ENCODE measurements at regions not wholly inside any gene's neighbourhood (a gene's known extent, or its start where the extent isn't known, plus 50 kb on each side); places are given as distances from the start of the nearest gene placed in this dataset.

- 64% methylated on average over 4 of the region's 4 CpGs for WGBS
- Histone ChIP-seq H3K4me1 (replicated peaks) (no peaks in the 10 kb centered on the region), H3K9me3 (no peaks in the 10 kb centered on the region), H3K27ac (no peak overlapping the region), H3K36me3 (no peaks in the 10 kb centered on the region), H3K27me3 (replicated peaks; ENCODE audit: insufficient read depth) (no peaks in the 10 kb centered on the region), H3K4me3 (no peak overlapping the region)
- no peak for DNase-seq (ENCODE audit: low spot score)
- no peak for TF ChIP-seq POLR2A (IDR thresholded peaks at IDR 0.05)
- no peak for TF ChIP-seq POLR2AphosphoS5 (IDR thresholded peaks at IDR 0.05)
- TF ChIP-seq CTCF (IDR thresholded peaks at IDR 0.05) = no peak
- intact Hi-C loops (cut with DNase I) = loop anchor here (5.0 kb wide), 3 partner anchors 168 to 648 kb away; no protein-coding TSS in a partner anchor
Measured at GRCh38 chr4:102444752-102445151, 56.4 kb upstream of the NFKB1 start.

GRCh38 chr4:102445213-102445612, 55.9 kb upstream of the NFKB1 start:
- Histone ChIP-seq H3K36me3 (no peaks in the 10 kb centered on the region), H3K9me3 (no peaks in the 10 kb centered on the region), H3K27me3 (replicated peaks; ENCODE audit: insufficient read depth) (no peaks in the 10 kb centered on the region), H3K4me1 (replicated peaks) (no peaks in the 10 kb centered on the region), H3K27ac (no peak overlapping the region), H3K4me3 (no peak overlapping the region)
- intact Hi-C loops (cut with DNase I) = loop anchor here (5.0 kb wide), 2 partner anchors 167 to 647 kb away; no protein-coding TSS in a partner anchor
- DNase-seq (ENCODE audit: low spot score) = no peak
- WGBS = 94% methylated on average over 2 of the region's 2 CpGs
- TF ChIP-seq CTCF (IDR thresholded peaks at IDR 0.05) = no peak
- no peak for TF ChIP-seq POLR2A (IDR thresholded peaks at IDR 0.05)
- TF ChIP-seq POLR2AphosphoS5 (IDR thresholded peaks at IDR 0.05) = no peak

GRCh38 chr4:102447413-102447812, 53.7 kb upstream of the NFKB1 start:
- intact Hi-C loops (cut with DNase I) = loop anchor here (5.0 kb wide), 2 partner anchors 165 to 645 kb away; no protein-coding TSS in a partner anchor
- Histone ChIP-seq H3K4me1 (replicated peaks) (no peaks in the 10 kb centered on the region), H3K27me3 (replicated peaks; ENCODE audit: insufficient read depth) (no peaks in the 10 kb centered on the region), H3K27ac (no peak overlapping the region), H3K9me3 (no peaks in the 10 kb centered on the region), H3K36me3 (no peaks in the 10 kb centered on the region), H3K4me3 (no peak overlapping the region)
- DNase-seq (ENCODE audit: low spot score) = no peak
- 64% methylated on average over 4 of the region's 4 CpGs for WGBS
- TF ChIP-seq POLR2A (IDR thresholded peaks at IDR 0.05) = no peak
- no peak for TF ChIP-seq POLR2AphosphoS5 (IDR thresholded peaks at IDR 0.05)

GRCh38 chr4:102449751-102450352, 51.3 kb upstream of the NFKB1 start:
- intact Hi-C loops (cut with DNase I) = loop anchor here (5.0 kb wide), 2 partner anchors 162 to 642 kb away; no protein-coding TSS in a partner anchor
- Histone ChIP-seq H3K9me3 (no peaks in the 10 kb centered on the region), H3K27ac (no peak overlapping the region), H3K36me3 (no peaks in the 10 kb centered on the region), H3K27me3 (replicated peaks; ENCODE audit: insufficient read depth) (no peaks in the 10 kb centered on the region), H3K4me1 (replicated peaks) (no peaks in the 10 kb centered on the region), H3K4me3 (no peak overlapping the region)
- 51% methylated on average over 4 of the region's 4 CpGs for WGBS
- DNase-seq (ENCODE audit: low spot score) = peak; percentile 59
- TF ChIP-seq POLR2A (IDR thresholded peaks at IDR 0.05) (no peak), POLR2AphosphoS5 (IDR thresholded peaks at IDR 0.05) (no peak), CTCF (IDR thresholded peaks at IDR 0.05) (peak; percentile 21 to 66 (median 60))

GRCh38 chr4:102451266-102451665, 49.9 kb upstream of the NFKB1 start:
- TF ChIP-seq POLR2A (IDR thresholded peaks at IDR 0.05) = no peak
- TF ChIP-seq POLR2AphosphoS5 (IDR thresholded peaks at IDR 0.05) = no peak
- no peak for TF ChIP-seq CTCF (IDR thresholded peaks at IDR 0.05)
- no peak overlapping the region for H3K27ac ChIP-seq
- no peak overlapping the region for H3K4me3 ChIP-seq
- WGBS = 81% methylated on average over 4 of the region's 4 CpGs
- no peaks in the 10 kb centered on the region for H3K4me1 ChIP-seq (replicated peaks)
- DNase-seq (ENCODE audit: low spot score) = no peak
- H3K9me3 ChIP-seq = no peaks in the 10 kb centered on the region
- H3K27me3 ChIP-seq (replicated peaks; ENCODE audit: insufficient read depth) = no peaks in the 10 kb centered on the region
- intact Hi-C loops (cut with DNase I) = no loop called here
- no peaks in the 10 kb centered on the region for H3K36me3 ChIP-seq

Data from prostate gland (tissue), 2 donors.